HCT116 (cell line): ENCODE measurements at regions not wholly inside any gene's neighbourhood (a gene's known extent, or its start where the extent isn't known, plus 50 kb on each side); places are given as distances from the start of the nearest gene placed in this dataset.

Experiments used
- ATAC-seq: fragments of 200-7000 bp; cut with Tn5 transposase; 2 replicates; pipeline ENCODE4 v1.9.1; 2020; ENCODE audit warnings: mild to moderate bottlenecking, moderate library complexity
- BruUV-seq: library from RNA; stranded (reverse); fragments of 400-500 nt; replicated peaks from 2 replicates; lab custom pipeline; 2021; lab: Mats Ljungman, UMichigan
- CTCF ChIA-PET: fragments of 300-600 bp; sonication (Branson Sonifier 250); formaldehyde crosslinking; loops from one replicate; lab custom pipeline; 2021; ENCODE audit warnings: antibody characterized with exemption; lab: Charles Lee
- POLR2A ChIA-PET: fragments of 300-600, 350-600 bp; sonication (Branson Sonifier 250); formaldehyde crosslinking; loops from one replicate; lab custom pipeline; 2021; ENCODE audit warnings: antibody characterized with exemption; lab: Charles Lee
- RAD21 ChIA-PET, 2 experiments: fragments of 300-600 bp; sonication (Branson Sonifier 250); formaldehyde crosslinking; loops; one replicate each; lab custom pipeline; 2023; ENCODE audit warnings: low total read pairs in 2 of 2; ENCODE audit not compliant: uncharacterized antibody in 2 of 2, unreplicated experiment in 2 of 2, low non-redundant PET in 1 of 2; lab: Charles Lee
- DNase-seq: peaks from one replicate; pipeline ENCODE4 v3.0.0-alpha.2; 2010; ENCODE audit warnings: low read depth, low spot score
- H2AFZ ChIP-seq: fragments of 200-600 bp; shearing (Covaris generic), sonication (generic); 2 replicates; pipeline ENCODE4 v1.6.1; 2017; ENCODE audit warnings: low read depth, mixed run types, mixed read lengths, antibody characterized with exemption, low read length; ENCODE audit not compliant: poor library complexity, severe bottlenecking
- H3K27ac ChIP-seq: 2 replicates; pipeline ENCODE4 v1.5.1; 2012; ENCODE audit warnings: low read depth, low read length
- H3K27me3 ChIP-seq: fragments of 200-600 bp; sonication (generic); 2 replicates; pipeline ENCODE4 v1.6.1; 2016; ENCODE audit warnings: mixed run types, low read length, mixed read lengths; ENCODE audit not compliant: insufficient read depth
- H3K36me3 ChIP-seq, 2 experiments: fragments of 200-500 bp in 1 of 2; fragments of 200-600 bp in 1 of 2; sonication (Bioruptor generic) in 1 of 2; sonication (generic) in 1 of 2; 2 replicates each; pipeline versions ENCODE4 v1.5.1 to v1.6.1; 2014 to 2016; ENCODE audit warnings: low read length in 2 of 2, inconsistent platforms in 1 of 2, mixed read lengths in 1 of 2, mixed run types in 1 of 2; ENCODE audit not compliant: insufficient read depth in 2 of 2, control insufficient read depth in 1 of 2
- H3K4me1 ChIP-seq, 2 experiments: fragments of 200-600 bp in 1 of 2; sonication (generic) in 1 of 2; 2 replicates each; pipeline versions ENCODE4 v1.5.1 to v1.6.1; 2012 to 2017; ENCODE audit warnings: low read length in 2 of 2, inconsistent platforms in 1 of 2, mild to moderate bottlenecking in 1 of 2, mixed read lengths in 1 of 2, mixed run types in 1 of 2, moderate library complexity in 1 of 2; ENCODE audit not compliant: insufficient read depth in 2 of 2, control insufficient read depth in 1 of 2
- H3K4me2 ChIP-seq: fragments of 200-600 bp; sonication (generic); 2 replicates; pipeline ENCODE4 v1.6.1; 2017; ENCODE audit warnings: mixed run types, low read length, mixed read lengths
- H3K4me3 ChIP-seq, 2 experiments: fragments of 200-600 bp in 1 of 2; sonication (generic) in 1 of 2; replicated peaks in 1 of 2; 2 replicates each; pipeline ENCODE4 v1.5.1; 2011 to 2016; ENCODE audit warnings: low read length in 2 of 2, control low read depth in 1 of 2, low read depth in 1 of 2, mild to moderate bottlenecking in 1 of 2, mixed read lengths in 1 of 2, mixed run types in 1 of 2
- H3K79me2 ChIP-seq: fragments of 200-600 bp; sonication (generic); 2 replicates; pipeline ENCODE4 v1.6.1; 2017; ENCODE audit warnings: mild to moderate bottlenecking, mixed run types, low read length, moderate library complexity, mixed read lengths; ENCODE audit not compliant: insufficient read depth
- H3K9ac ChIP-seq: fragments of 200-600 bp; sonication (generic); 2 replicates; pipeline ENCODE4 v1.6.1; 2016; ENCODE audit warnings: low read length, mixed read lengths
- H3K9me2 ChIP-seq: fragments of 200-600 bp; sonication (generic), shearing (Covaris generic); 2 replicates; pipeline ENCODE4 v1.6.1; 2017; ENCODE audit warnings: mixed run types, mild to moderate bottlenecking, moderate library complexity; ENCODE audit not compliant: insufficient read depth
- H3K9me3 ChIP-seq, 2 experiments: fragments of 200-500 bp in 1 of 2; fragments of 200-600 bp in 1 of 2; sonication (Bioruptor generic) in 1 of 2; sonication (generic) in 1 of 2; 2 replicates each; pipeline ENCODE4 v1.6.1; 2014 to 2017; ENCODE audit warnings: low read length in 2 of 2, mixed read lengths in 2 of 2, inconsistent platforms in 1 of 2, low read depth in 1 of 2, mild to moderate bottlenecking in 1 of 2, mixed run types in 1 of 2, moderate library complexity in 1 of 2; ENCODE audit not compliant: control insufficient read depth in 1 of 2, insufficient read depth in 1 of 2
- H4K20me1 ChIP-seq: fragments of 200-600 bp; sonication (generic), shearing (Covaris generic); 2 replicates; pipeline ENCODE4 v1.6.1; 2017; ENCODE audit warnings: mixed run types, mild to moderate bottlenecking, moderate library complexity; ENCODE audit not compliant: insufficient read depth
- CBX3 ChIP-seq: IDR thresholded peaks from 2 replicates; pipeline ENCODE4 v1.6.1; 2012; ENCODE audit warnings: low read depth
- EGR1 ChIP-seq: IDR thresholded peaks from 2 replicates; pipeline ENCODE4 v1.6.1; 2012; ENCODE audit warnings: low read depth
- ELF1 ChIP-seq: IDR thresholded peaks from 2 replicates; pipeline ENCODE4 v1.6.1; 2012; ENCODE audit warnings: low read depth, borderline replicate concordance
- EZH2 ChIP-seq: fragments of 200-600 bp; sonication (generic); IDR thresholded peaks from 2 replicates; pipeline ENCODE4 v1.6.1; 2017; ENCODE audit warnings: antibody characterized with exemption, mixed run types
- FOSL1 ChIP-seq: IDR thresholded peaks from 2 replicates; pipeline ENCODE4 v1.6.1; 2012; ENCODE audit warnings: low read depth
- JUND ChIP-seq: IDR thresholded peaks from 2 replicates; pipeline ENCODE4 v1.6.1; 2012
- RAD21 ChIP-seq: IDR thresholded peaks from 2 replicates; pipeline ENCODE4 v1.6.1; 2012; ENCODE audit warnings: low read depth, mild to moderate bottlenecking
- SP1 ChIP-seq: IDR thresholded peaks from 2 replicates; pipeline ENCODE4 v1.6.1; 2012; ENCODE audit warnings: low read depth
- TCF7L2 ChIP-seq: IDR thresholded peaks from 2 replicates; pipeline ENCODE4 v1.7.0; 2011; ENCODE audit warnings: borderline replicate concordance, inconsistent platforms; ENCODE audit not compliant: insufficient read depth, insufficient read length; ENCODE audit errors: extremely low read depth
- ZFX ChIP-seq: fragments of 450-650 bp; IDR thresholded peaks from 2 replicates; pipeline ENCODE4 v1.6.1; 2017
- intact Hi-C: fragments of 100-400 bp; cut with micrococcal nuclease; formaldehyde crosslinking; loops from 2 replicates; pipeline ENCODE4 v1.10.0; 2022
- TF ChIP-seq, protein P1 (sequence below): IDR thresholded peaks from 2 replicates; pipeline ENCODE4 v1.6.1; 2011; ENCODE audit warnings: mild to moderate bottlenecking, low read length, moderate library complexity; ENCODE audit not compliant: insufficient replicate concordance; ENCODE audit errors: extremely low read depth
- TF ChIP-seq, protein P2 (sequence below): IDR thresholded peaks from 2 replicates; pipeline ENCODE4 v1.6.1; 2012

DNA sequence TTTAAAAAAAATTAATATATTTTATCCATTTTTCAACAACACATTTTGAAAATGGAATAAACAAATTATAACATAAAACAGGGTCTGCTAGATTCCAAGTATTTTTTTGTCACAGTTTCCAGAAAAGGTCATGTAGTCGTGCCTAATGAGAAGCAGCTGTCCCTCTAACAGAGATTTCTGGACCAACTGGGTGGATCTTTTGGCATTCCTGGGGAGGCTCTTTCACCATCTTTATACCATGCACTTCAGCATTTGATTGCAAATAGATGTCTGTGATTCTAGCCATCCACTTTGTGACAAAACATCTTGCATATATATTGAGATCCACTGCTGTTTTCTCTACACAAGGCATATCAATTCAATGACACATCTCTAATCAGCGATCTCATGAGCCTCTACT is 210.7 kb upstream of the LDB2 start:
- POLR2A ChIA-PET, result no interaction called here
- Histone ChIP-seq H3K4me1 (no peaks in the 10 kb centered on the region), H3K4me2 (no peak overlapping the region), H3K27me3 (no peaks in the 10 kb centered on the region), H2AFZ (no peak overlapping the region), H3K79me2 (no peaks in the 10 kb centered on the region), H3K36me3 (no peaks in the 10 kb centered on the region), H4K20me1 (no peaks in the 10 kb centered on the region), H3K4me3 (no peak overlapping the region), H3K27ac (no peak overlapping the region), H3K9ac (no peak overlapping the region), H3K9me3 (no peaks in the 10 kb centered on the region), H3K9me2 (no peaks in the 10 kb centered on the region)
- no peak for TF ChIP-seq CBX3
- no peak for TF ChIP-seq EZH2
- TF ChIP-seq EGR1, result no peak
- TF ChIP-seq TCF7L2, result no peak
- no peak for TF ChIP-seq ELF1
- TF ChIP-seq ZFX, result no peak
- BruUV-seq, result no TSS peak
- DNase-seq (no peak), ATAC-seq (no peak)
- RAD21 ChIA-PET, result no interaction called here
- intact Hi-C loops, result no loop called here
- CTCF ChIA-PET, result no interaction called here

DNA sequence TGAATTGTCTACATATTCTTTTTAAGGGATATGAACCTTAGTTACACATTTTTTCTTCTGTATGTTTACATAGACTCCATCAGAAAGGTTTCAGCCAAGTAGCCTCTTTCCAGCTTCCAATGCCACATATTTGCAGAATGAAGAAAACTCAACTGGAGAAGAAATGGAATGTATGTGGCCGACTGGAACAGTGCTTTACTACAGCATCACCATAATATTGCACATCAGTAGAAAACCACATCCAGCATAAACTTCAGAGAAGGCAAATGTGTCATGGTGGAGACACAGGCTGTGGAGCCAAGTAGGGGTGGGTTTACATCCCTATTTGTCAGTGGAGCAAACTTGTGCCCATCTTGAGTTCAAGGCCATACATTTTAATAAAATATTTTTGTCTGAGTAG is 204.8 kb upstream of the LDB2 start:
- TF ChIP-seq FOSL1 (no peak), RAD21 (no peak), JUND (no peak), ZFX (no peak), ELF1 (no peak), SP1 (no peak)
- TF ChIP-seq, protein P1, sequence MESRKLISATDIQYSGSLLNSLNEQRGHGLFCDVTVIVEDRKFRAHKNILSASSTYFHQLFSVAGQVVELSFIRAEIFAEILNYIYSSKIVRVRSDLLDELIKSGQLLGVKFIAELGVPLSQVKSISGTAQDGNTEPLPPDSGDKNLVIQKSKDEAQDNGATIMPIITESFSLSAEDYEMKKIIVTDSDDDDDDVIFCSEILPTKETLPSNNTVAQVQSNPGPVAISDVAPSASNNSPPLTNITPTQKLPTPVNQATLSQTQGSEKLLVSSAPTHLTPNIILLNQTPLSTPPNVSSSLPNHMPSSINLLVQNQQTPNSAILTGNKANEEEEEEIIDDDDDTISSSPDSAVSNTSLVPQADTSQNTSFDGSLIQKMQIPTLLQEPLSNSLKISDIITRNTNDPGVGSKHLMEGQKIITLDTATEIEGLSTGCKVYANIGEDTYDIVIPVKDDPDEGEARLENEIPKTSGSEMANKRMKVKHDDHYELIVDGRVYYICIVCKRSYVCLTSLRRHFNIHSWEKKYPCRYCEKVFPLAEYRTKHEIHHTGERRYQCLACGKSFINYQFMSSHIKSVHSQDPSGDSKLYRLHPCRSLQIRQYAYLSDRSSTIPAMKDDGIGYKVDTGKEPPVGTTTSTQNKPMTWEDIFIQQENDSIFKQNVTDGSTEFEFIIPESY, result no peak
- TF ChIP-seq, protein P2, sequence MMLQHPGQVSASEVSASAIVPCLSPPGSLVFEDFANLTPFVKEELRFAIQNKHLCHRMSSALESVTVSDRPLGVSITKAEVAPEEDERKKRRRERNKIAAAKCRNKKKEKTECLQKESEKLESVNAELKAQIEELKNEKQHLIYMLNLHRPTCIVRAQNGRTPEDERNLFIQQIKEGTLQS, result no peak
- TF ChIP-seq, all 23 proteins: peak for 0
- H3K36me3 ChIP-seq, result no peaks in the 10 kb centered on the region
- no peak overlapping the region for H3K4me3 ChIP-seq
- H3K9ac ChIP-seq, result no peak overlapping the region
- ChIA-PET RAD21 (no interaction called here), CTCF (no interaction called here), POLR2A (no interaction called here)
- no peaks in the 10 kb centered on the region for H3K9me2 ChIP-seq
- BruUV-seq, result no TSS peak
- no peak overlapping the region for H3K27ac ChIP-seq
- H3K27me3 ChIP-seq, result peaks cover 4% of the 10 kb centered on the region; the same call in 1 of the 2 replicates
- no peak overlapping the region for H3K4me2 ChIP-seq
- no peak overlapping the region for H2AFZ ChIP-seq
- no peaks in the 10 kb centered on the region for H4K20me1 ChIP-seq
- no peak for ATAC-seq
- no peaks in the 10 kb centered on the region for H3K79me2 ChIP-seq
- no peaks in the 10 kb centered on the region for H3K9me3 ChIP-seq
- DNase-seq, result no peak
- H3K4me1 ChIP-seq, result no peaks in the 10 kb centered on the region
- intact Hi-C loops, result no loop called here
